Activated naive CD4-positive, alpha-beta T cell treated with anti-CD3 and anti-CD28 coated beads for 36 hours (primary cell): ENCODE measurements at regions not wholly inside any gene's neighbourhood (a gene's known extent, or its start where the extent isn't known, plus 50 kb on each side); places are given as distances from the start of the nearest gene placed in this dataset.
"Not testable (repeated sequence)": the region's sequence is repeated elsewhere in the genome, so short reads cannot be mapped to it uniquely, and the experiment has no call there.

ENCODE experiments used
- CTCF ChIA-PET: fragments of 350-600 bp; sonication (Branson Sonifier 250); formaldehyde crosslinking; loops from one replicate; lab custom pipeline; 2021; ENCODE audit warnings: antibody characterized with exemption; lab: Charles Lee
- DNase-seq: peaks from one replicate; pipeline ENCODE4 v3.0.0-alpha.2; 2020
- H3K27ac Mint-ChIP-seq: one replicate; pipeline ENCODE4 v1.8.0; 2021; ENCODE audit warnings: mild to moderate bottlenecking, mixed read lengths
- H3K27me3 Mint-ChIP-seq: one replicate; pipeline ENCODE4 v1.8.0; 2021; ENCODE audit warnings: low read depth, mixed read lengths
- H3K36me3 Mint-ChIP-seq: one replicate; pipeline ENCODE4 v1.8.0; 2021; ENCODE audit warnings: low read depth, mixed read lengths
- H3K4me1 Mint-ChIP-seq: one replicate; pipeline ENCODE4 v1.8.0; 2021; ENCODE audit warnings: low read depth, mixed read lengths
- H3K4me3 Mint-ChIP-seq: one replicate; pipeline ENCODE4 v1.8.0; 2021; ENCODE audit warnings: mild to moderate bottlenecking, moderate library complexity, mixed read lengths
- H3K9me3 Mint-ChIP-seq: one replicate; pipeline ENCODE4 v1.8.0; 2021; ENCODE audit warnings: mixed read lengths
- intact Hi-C: fragments of 100-400 bp; cut with micrococcal nuclease; formaldehyde crosslinking; loops from one replicate; pipeline ENCODE4 v1.15.1; 2023

GRCh38 chr12:124087266-124088051 is 114.4 kb downstream of the ZNF664 start:
- Mint-ChIP-seq H3K27me3 (peaks cover 3% of the 10 kb centered on the region), H3K4me1 (no peaks in the 10 kb centered on the region), H3K36me3 (no peaks in the 10 kb centered on the region), H3K9me3 (no peaks in the 10 kb centered on the region), H3K27ac (no peak overlapping the region), H3K4me3 (no peak overlapping the region)
- no peak for DNase-seq
- intact Hi-C loops = no loop called here
- CTCF ChIA-PET = no interaction called here

- DNase-seq = no peak
- peaks cover 3% of the 10 kb centered on the region for H3K27me3 Mint-ChIP-seq
- H3K36me3 Mint-ChIP-seq = no peaks in the 10 kb centered on the region
- no peak overlapping the region for H3K27ac Mint-ChIP-seq
- CTCF ChIA-PET = interaction anchor here (0.7 kb wide), 1 partner anchor 209 kb away, joined by 4 read pairs; no protein-coding TSS in a partner anchor
- intact Hi-C loops = no loop called here
- no peak overlapping the region for H3K4me3 Mint-ChIP-seq
- H3K4me1 Mint-ChIP-seq = no peaks in the 10 kb centered on the region
- no peaks in the 10 kb centered on the region for H3K9me3 Mint-ChIP-seq
Measured at GRCh38 chr12:124088217-124088907, 115.3 kb downstream of the ZNF664 start.

GRCh38 chr12:124089181-124089914 is 116.3 kb downstream of the ZNF664 start:
- H3K27ac Mint-ChIP-seq, DNase-seq, H3K36me3 Mint-ChIP-seq, H3K4me1 Mint-ChIP-seq, CTCF ChIA-PET, H3K9me3 Mint-ChIP-seq, intact Hi-C loops, H3K27me3 Mint-ChIP-seq, H3K4me3 Mint-ChIP-seq: not testable (repeated sequence)

- H3K4me1 Mint-ChIP-seq = no peaks in the 10 kb centered on the region
- H3K9me3 Mint-ChIP-seq = no peaks in the 10 kb centered on the region
- no peaks in the 10 kb centered on the region for H3K27me3 Mint-ChIP-seq
- intact Hi-C loops = no loop called here
- CTCF ChIA-PET = no interaction called here
- no peak overlapping the region for H3K4me3 Mint-ChIP-seq
- H3K27ac Mint-ChIP-seq = no peak overlapping the region
- H3K36me3 Mint-ChIP-seq = no peaks in the 10 kb centered on the region
- DNase-seq = no peak
Measured at GRCh38 chr12:124091835-124092234, 118.8 kb downstream of the ZNF664 start.

GRCh38 chr12:124092532-124092931 is 119.5 kb downstream of the ZNF664 start:
- CTCF ChIA-PET, intact Hi-C loops, H3K4me3 Mint-ChIP-seq, H3K4me1 Mint-ChIP-seq, H3K36me3 Mint-ChIP-seq, H3K27me3 Mint-ChIP-seq, DNase-seq, H3K9me3 Mint-ChIP-seq, H3K27ac Mint-ChIP-seq: not testable (repeated sequence)

GRCh38 chr12:124093297-124093696 is 120.3 kb downstream of the ZNF664 start:
- H3K9me3 Mint-ChIP-seq = no peaks in the 10 kb centered on the region
- DNase-seq = no peak
- intact Hi-C loops = no loop called here
- H3K4me1 Mint-ChIP-seq = no peaks in the 10 kb centered on the region
- H3K27me3 Mint-ChIP-seq = no peaks in the 10 kb centered on the region
- no peak overlapping the region for H3K27ac Mint-ChIP-seq
- CTCF ChIA-PET = no interaction called here
- no peaks in the 10 kb centered on the region for H3K36me3 Mint-ChIP-seq
- no peak overlapping the region for H3K4me3 Mint-ChIP-seq

- no peaks in the 10 kb centered on the region for H3K4me1 Mint-ChIP-seq
- no peaks in the 10 kb centered on the region for H3K36me3 Mint-ChIP-seq
- no peak overlapping the region for H3K27ac Mint-ChIP-seq
- CTCF ChIA-PET = no interaction called here
- intact Hi-C loops = no loop called here
- no peak overlapping the region for H3K4me3 Mint-ChIP-seq
- no peaks in the 10 kb centered on the region for H3K9me3 Mint-ChIP-seq
- DNase-seq = no peak
- H3K27me3 Mint-ChIP-seq = no peaks in the 10 kb centered on the region
Measured at GRCh38 chr12:124094188-124094587, 121.2 kb downstream of the ZNF664 start.

GRCh38 chr12:124094733-124095132 is 121.7 kb downstream of the ZNF664 start:
- intact Hi-C loops = no loop called here
- Mint-ChIP-seq H3K27me3 (no peaks in the 10 kb centered on the region), H3K9me3 (no peaks in the 10 kb centered on the region), H3K4me3 (no peak overlapping the region), H3K27ac (no peak overlapping the region), H3K36me3 (no peaks in the 10 kb centered on the region), H3K4me1 (no peaks in the 10 kb centered on the region)
- CTCF ChIA-PET = no interaction called here
- no peak for DNase-seq

- no peak for DNase-seq
- Mint-ChIP-seq H3K27me3 (no peaks in the 10 kb centered on the region), H3K4me3 (no peak overlapping the region), H3K4me1 (no peaks in the 10 kb centered on the region), H3K27ac (no peak overlapping the region), H3K36me3 (no peaks in the 10 kb centered on the region), H3K9me3 (no peaks in the 10 kb centered on the region)
- CTCF ChIA-PET = no interaction called here
- intact Hi-C loops = no loop called here
Measured at GRCh38 chr12:124096109-124096508, 123.1 kb downstream of the ZNF664 start.

GRCh38 chr12:124096869-124097434 is 123.9 kb downstream of the ZNF664 start:
- Mint-ChIP-seq H3K4me1 (no peaks in the 10 kb centered on the region), H3K9me3 (no peaks in the 10 kb centered on the region), H3K36me3 (no peaks in the 10 kb centered on the region), H3K4me3 (no peak overlapping the region), H3K27me3 (no peaks in the 10 kb centered on the region), H3K27ac (no peak overlapping the region)
- intact Hi-C loops = no loop called here
- CTCF ChIA-PET = no interaction called here
- DNase-seq = no peak

GRCh38 chr12:124097701-124098100 is 124.7 kb downstream of the ZNF664 start:
- Mint-ChIP-seq H3K27me3 (no peaks in the 10 kb centered on the region), H3K4me3 (no peak overlapping the region), H3K27ac (no peak overlapping the region), H3K9me3 (no peaks in the 10 kb centered on the region), H3K4me1 (no peaks in the 10 kb centered on the region), H3K36me3 (no peaks in the 10 kb centered on the region)
- no peak for DNase-seq
- CTCF ChIA-PET = no interaction called here
- intact Hi-C loops = no loop called here

GRCh38 chr12:124098101-124098757 is 125.2 kb downstream of the ZNF664 start:
- CTCF ChIA-PET = interaction anchor here (1.8 kb wide), 1 partner anchor 61 kb away, joined by 5 read pairs; no protein-coding TSS in a partner anchor
- Mint-ChIP-seq H3K36me3 (no peaks in the 10 kb centered on the region), H3K4me3 (no peak overlapping the region), H3K27ac (no peak overlapping the region), H3K27me3 (no peaks in the 10 kb centered on the region), H3K9me3 (no peaks in the 10 kb centered on the region), H3K4me1 (no peaks in the 10 kb centered on the region)
- intact Hi-C loops = no loop called here
- DNase-seq = no peak
